ENCODE measurements at regions not wholly inside any gene's neighbourhood (a gene's known extent, or its start where the extent isn't known, plus 50 kb on each side); places are given as distances from the start of the nearest gene placed in this dataset.

DNA sequence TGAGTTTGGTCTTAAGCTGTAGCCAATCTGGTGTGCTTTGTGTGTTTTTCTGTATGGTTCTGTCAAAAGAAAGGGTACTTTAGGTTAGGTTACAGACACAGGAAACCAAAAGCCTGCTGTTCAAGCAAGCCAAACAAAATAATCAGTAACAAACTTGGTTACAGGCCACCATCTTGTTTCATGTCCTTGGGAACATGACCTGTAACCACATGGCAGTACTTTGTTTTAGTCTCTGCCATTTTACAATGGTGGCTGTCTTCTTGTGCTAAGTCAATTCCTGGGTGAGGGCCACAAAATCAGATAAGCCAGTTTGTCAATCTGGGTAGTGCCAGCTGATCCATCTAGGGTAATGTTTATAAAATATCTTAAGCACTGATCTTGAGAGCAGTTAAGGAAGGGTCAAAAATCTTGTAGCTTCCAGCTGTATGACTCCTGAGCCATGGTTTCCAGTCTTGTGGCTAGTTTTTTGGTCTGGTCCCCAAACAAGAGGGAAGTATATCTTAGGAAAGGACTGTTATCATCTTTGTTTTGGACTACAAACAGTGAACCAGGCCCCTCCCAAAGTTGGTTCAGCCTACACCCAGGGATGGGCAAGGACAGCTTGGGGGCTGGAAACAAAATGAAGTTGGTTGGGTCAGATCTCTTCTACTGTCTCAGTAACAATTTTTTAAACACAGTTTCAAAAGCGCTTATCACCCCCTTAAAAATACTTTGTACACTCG lies 90.0 kb downstream of the IGLL5 start:
- DNase-seq, result no peak
- Histone ChIP-seq H3K27me3 (peaks cover 0 to 16% of the 10 kb centered on the region in 2 donors), H3K4me3 (no peak overlapping the region), H3K9me3 (peaks cover 0 to 20% of the 10 kb centered on the region in 2 donors), H3K36me3 (no peaks in the 10 kb centered on the region), H3K27ac (no peak overlapping the region), H3K4me1 (no peaks in the 10 kb centered on the region)
- ATAC-seq, result no peak
- TF ChIP-seq, protein P1, sequence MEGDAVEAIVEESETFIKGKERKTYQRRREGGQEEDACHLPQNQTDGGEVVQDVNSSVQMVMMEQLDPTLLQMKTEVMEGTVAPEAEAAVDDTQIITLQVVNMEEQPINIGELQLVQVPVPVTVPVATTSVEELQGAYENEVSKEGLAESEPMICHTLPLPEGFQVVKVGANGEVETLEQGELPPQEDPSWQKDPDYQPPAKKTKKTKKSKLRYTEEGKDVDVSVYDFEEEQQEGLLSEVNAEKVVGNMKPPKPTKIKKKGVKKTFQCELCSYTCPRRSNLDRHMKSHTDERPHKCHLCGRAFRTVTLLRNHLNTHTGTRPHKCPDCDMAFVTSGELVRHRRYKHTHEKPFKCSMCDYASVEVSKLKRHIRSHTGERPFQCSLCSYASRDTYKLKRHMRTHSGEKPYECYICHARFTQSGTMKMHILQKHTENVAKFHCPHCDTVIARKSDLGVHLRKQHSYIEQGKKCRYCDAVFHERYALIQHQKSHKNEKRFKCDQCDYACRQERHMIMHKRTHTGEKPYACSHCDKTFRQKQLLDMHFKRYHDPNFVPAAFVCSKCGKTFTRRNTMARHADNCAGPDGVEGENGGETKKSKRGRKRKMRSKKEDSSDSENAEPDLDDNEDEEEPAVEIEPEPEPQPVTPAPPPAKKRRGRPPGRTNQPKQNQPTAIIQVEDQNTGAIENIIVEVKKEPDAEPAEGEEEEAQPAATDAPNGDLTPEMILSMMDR (IDR thresholded peaks at IDR 0.05), result no peak
- intact Hi-C loops (cut with DNase I), result no loop called here

GRCh38 chr22:22978637-22979036 lies 91.0 kb downstream of the IGLL5 start:
- Histone ChIP-seq H3K9me3 (peaks cover 0 to 20% of the 10 kb centered on the region in 2 donors), H3K27ac (no peak overlapping the region), H3K36me3 (no peaks in the 10 kb centered on the region), H3K4me3 (no peak overlapping the region), H3K27me3 (peaks cover 0 to 16% of the 10 kb centered on the region in 2 donors), H3K4me1 (no peaks in the 10 kb centered on the region)
- no peak for ATAC-seq
- intact Hi-C loops (cut with DNase I), result no loop called here
- TF ChIP-seq, protein P1 (IDR thresholded peaks at IDR 0.05), result no peak
- DNase-seq, result no peak

DNA sequence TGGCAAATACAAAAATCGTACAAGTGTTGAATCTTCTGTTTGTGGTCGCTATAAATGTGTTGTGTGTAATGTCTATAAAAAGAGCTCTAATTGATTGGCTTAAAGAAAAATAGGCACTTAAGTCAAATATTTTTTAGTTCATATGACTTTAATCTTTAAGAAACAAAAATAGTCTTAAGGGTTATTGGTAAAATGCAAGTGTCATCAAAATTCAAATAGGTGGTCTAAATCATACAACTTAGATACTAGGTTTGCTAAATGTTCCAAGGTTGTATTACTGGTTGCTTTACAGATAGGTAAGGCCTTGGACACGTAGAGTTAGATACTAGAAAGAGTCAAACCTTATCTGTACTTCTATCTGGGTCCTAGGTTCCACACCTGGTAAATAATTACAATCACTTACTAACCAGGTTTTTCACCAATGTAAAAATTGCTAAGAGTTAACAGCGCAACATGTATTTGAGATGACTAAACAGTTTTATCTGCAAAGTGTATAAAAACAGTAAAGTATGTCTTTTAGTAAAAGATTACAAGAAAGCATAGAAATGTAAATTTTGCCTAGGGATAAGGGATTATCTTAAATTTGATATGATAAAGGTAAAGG lies 91.1 kb upstream of the GNAZ start:
- no peak overlapping the region for H3K4me3 ChIP-seq
- intact Hi-C loops (cut with DNase I), result no loop called here

GRCh38 chr22:22979954-22980353 lies 90.4 kb upstream of the GNAZ start:
- H3K36me3 ChIP-seq, result no peaks in the 10 kb centered on the region
- no peak overlapping the region for H3K4me3 ChIP-seq
- peaks cover 0 to 16% of the 10 kb centered on the region in 2 donors for H3K27me3 ChIP-seq
- intact Hi-C loops (cut with DNase I), result no loop called here
- ATAC-seq (no peak), DNase-seq (no peak)
- TF ChIP-seq, protein P1 (IDR thresholded peaks at IDR 0.05), result no peak
- H3K9me3 ChIP-seq, result peaks cover 0 to 20% of the 10 kb centered on the region in 2 donors
- H3K4me1 ChIP-seq, result no peaks in the 10 kb centered on the region
- no peak overlapping the region for H3K27ac ChIP-seq

More for the DNA sequence above, 91.1 kb upstream of the GNAZ start:
- TF ChIP-seq, protein P1 (IDR thresholded peaks at IDR 0.05), result no peak
- DNase-seq (no peak), ATAC-seq (no peak)
- no peak overlapping the region for H3K27ac ChIP-seq
- H3K36me3 ChIP-seq, result no peaks in the 10 kb centered on the region
- H3K27me3 ChIP-seq, result peaks cover 0 to 16% of the 10 kb centered on the region in 2 donors
- no peaks in the 10 kb centered on the region for H3K4me1 ChIP-seq
- peaks cover 0 to 20% of the 10 kb centered on the region in 2 donors for H3K9me3 ChIP-seq

DNA sequence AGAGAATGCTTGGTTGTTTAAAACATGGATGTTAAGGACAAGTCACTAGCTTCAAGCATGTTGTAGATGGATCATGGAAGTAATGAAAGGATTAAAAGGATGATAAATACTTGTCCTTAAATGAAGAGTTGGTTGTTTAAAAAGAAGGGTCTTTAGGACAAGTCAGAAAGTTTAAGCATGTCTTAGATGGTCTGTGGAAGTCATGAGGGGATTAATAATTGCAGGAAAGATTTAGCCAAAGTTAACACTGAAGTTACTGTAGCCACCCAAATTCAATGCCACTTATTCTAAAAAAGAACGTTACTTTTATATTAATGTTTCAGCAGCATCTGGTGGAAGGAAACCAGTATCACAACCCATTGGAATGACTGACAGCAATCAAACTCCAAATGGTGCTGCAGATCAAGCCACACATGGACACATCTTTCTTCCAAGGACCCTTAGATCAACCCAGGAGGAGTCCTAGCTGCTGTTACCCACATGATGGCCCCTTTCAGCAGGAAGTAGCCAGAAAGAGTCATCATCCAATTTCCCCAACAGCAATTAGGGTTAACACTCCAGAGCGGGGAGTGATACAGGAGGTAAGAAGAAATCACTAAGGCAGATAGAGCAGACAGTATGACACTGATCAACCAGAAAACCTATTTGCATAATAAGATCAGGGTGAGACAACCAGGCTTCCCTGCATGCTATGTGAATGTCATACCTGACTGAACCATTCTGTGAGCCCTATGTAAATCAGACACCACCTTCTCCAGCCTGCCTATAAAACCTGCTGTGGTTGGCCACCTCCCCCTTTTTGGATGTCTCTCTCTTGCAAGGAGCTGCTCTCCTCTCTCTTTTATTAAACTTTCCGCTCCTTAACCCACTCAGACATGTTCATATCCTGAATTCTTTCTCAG lies 88.4 kb upstream of the GNAZ start:
- Histone ChIP-seq H3K9me3 (peaks cover 0 to 20% of the 10 kb centered on the region in 2 donors), H3K4me3 (no peak overlapping the region), H3K27ac (no peak overlapping the region), H3K27me3 (no peaks in the 10 kb centered on the region), H3K36me3 (no peaks in the 10 kb centered on the region), H3K4me1 (no peaks in the 10 kb centered on the region)
- DNase-seq (no peak), ATAC-seq (no peak)
- intact Hi-C loops (cut with DNase I), result no loop called here
- TF ChIP-seq, protein P1 (IDR thresholded peaks at IDR 0.05), result no peak

All from left lung (tissue), 4 donors.